ENCODE measurements at regions not wholly inside any gene's neighbourhood (a gene's known extent, or its start where the extent isn't known, plus 50 kb on each side); places are given as distances from the start of the nearest gene placed in this dataset.

DNA sequence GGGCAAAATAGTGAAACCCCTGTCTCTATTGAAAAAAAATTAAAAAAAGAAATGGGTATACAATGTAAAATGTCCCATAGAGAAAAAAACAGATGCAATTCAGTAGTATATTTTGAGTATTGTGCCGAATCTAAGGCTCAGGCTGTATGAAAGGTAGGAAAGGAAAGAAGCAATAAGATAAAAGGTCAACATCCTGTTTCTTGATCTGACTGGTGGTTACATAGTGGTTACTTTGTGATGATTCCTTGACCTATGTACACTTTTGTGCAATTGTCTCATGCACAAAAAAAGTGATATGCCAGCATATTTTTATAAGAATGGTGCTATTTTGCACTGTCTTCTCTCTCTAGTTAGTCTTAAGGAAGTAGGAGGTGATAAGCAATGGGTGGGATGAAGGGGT, 1333.7 kb upstream of the TMEFF2 start:
- Histone ChIP-seq H3K27ac (ENCODE audit: low read depth, low read length) (no peak overlapping the region), H3K36me3 (ENCODE audit: control insufficient read depth, insufficient read depth, low read length) (no peaks in the 10 kb centered on the region), H3K9ac (ENCODE audit: low read length) (no peak overlapping the region), H3K9me3 (ENCODE audit: control insufficient read depth, insufficient read depth, low read depth, low read length) (no peaks in the 10 kb centered on the region), H3K4me3 (ENCODE audit: low read depth, low read length) (no peak overlapping the region), H3K4me1 (ENCODE audit: control insufficient read depth, insufficient read depth, low read length) (peaks cover 9% of the 10 kb centered on the region; the same call in 1 of the 2 replicates), H3K27me3 (ENCODE audit: control insufficient read depth, insufficient read depth, low read length) (no peaks in the 10 kb centered on the region)

DNA sequence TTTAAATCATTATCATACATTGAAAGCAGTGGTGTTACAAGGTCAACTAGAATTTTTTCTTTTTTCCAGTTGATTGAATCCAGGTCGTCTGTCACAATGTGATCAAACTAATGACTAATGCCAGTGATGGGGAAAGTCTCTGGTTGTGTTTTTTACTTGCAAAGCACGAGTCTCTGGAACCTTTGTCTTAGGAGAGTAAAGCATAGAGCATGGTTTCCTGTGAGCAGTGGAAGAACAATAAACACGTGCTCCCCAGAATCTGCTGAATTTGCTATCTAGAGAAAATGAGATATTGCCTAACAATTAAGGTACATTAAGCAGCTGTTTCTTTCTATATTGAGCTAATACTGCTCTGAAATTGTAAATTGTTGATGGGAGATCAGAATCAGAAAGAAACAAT, 1332.4 kb upstream of the TMEFF2 start:
- Histone ChIP-seq H3K27me3 (ENCODE audit: control insufficient read depth, insufficient read depth, low read length) (no peaks in the 10 kb centered on the region), H3K27ac (ENCODE audit: low read depth, low read length) (no peak overlapping the region), H3K4me3 (ENCODE audit: low read depth, low read length) (no peak overlapping the region), H3K9ac (ENCODE audit: low read length) (no peak overlapping the region), H3K36me3 (ENCODE audit: control insufficient read depth, insufficient read depth, low read length) (no peaks in the 10 kb centered on the region), H3K4me1 (ENCODE audit: control insufficient read depth, insufficient read depth, low read length) (peaks cover 9% of the 10 kb centered on the region; the same call in 1 of the 2 replicates), H3K9me3 (ENCODE audit: control insufficient read depth, insufficient read depth, low read depth, low read length) (no peaks in the 10 kb centered on the region)

DNA sequence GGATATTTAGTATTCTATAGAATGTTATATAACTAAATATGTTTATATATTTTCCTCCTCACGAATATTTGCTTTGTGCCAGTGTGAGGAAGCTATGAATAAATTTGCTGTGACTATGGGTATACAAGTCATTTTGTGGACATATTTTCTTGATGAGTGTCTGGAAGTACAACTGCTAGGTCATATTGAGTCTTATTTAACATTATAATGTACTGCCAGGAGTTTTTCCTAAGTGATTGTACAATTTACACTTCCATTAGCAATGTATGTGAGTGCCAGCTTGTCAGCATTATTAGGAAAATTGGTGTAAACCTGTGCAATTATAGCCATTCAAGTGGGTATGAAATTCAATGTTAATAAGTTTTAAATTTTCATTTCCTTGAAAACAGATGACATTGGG, 1328.9 kb upstream of the TMEFF2 start:
- Histone ChIP-seq H3K9ac (ENCODE audit: low read length) (no peak overlapping the region), H3K36me3 (ENCODE audit: control insufficient read depth, insufficient read depth, low read length) (no peaks in the 10 kb centered on the region), H3K27me3 (ENCODE audit: control insufficient read depth, insufficient read depth, low read length) (no peaks in the 10 kb centered on the region), H3K27ac (ENCODE audit: low read depth, low read length) (no peak overlapping the region), H3K4me1 (ENCODE audit: control insufficient read depth, insufficient read depth, low read length) (peaks cover 13% of the 10 kb centered on the region; the same call in 1 of the 2 replicates), H3K9me3 (ENCODE audit: control insufficient read depth, insufficient read depth, low read depth, low read length) (no peaks in the 10 kb centered on the region), H3K4me3 (ENCODE audit: low read depth, low read length) (no peak overlapping the region)

DNA sequence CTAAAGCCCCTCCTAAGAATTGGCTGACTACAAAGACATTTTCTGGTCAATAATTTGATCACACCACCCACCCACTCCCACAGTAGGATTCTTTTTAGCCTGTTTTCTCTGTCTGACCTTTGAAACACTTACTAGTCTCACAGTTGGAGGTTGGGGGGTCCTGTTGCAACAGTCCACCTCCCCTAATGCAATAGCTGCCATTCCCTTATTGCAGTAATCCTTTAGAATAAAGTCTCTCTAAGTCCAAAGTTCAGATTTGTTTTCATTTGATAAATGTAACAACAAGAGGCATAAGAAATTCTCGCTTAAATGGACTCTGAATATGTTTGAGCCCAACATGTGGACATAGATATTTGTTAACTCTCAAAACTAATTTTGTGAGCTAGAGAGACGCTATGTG, 1326.8 kb upstream of the TMEFF2 start:
- H3K27me3 ChIP-seq (ENCODE audit: control insufficient read depth, insufficient read depth, low read length) = no peaks in the 10 kb centered on the region
- peaks cover 6% of the 10 kb centered on the region; the same call in 1 of the 2 replicates for H3K4me1 ChIP-seq (ENCODE audit: control insufficient read depth, insufficient read depth, low read length)
- H3K9ac ChIP-seq (ENCODE audit: low read length) = no peak overlapping the region
- H3K4me3 ChIP-seq (ENCODE audit: low read depth, low read length) = no peak overlapping the region
- no peaks in the 10 kb centered on the region for H3K36me3 ChIP-seq (ENCODE audit: control insufficient read depth, insufficient read depth, low read length)
- no peaks in the 10 kb centered on the region; the same call in 1 of the 2 replicates for H3K9me3 ChIP-seq (ENCODE audit: control insufficient read depth, insufficient read depth, low read depth, low read length)
- H3K27ac ChIP-seq (ENCODE audit: low read depth, low read length) = no peak overlapping the region

DNA sequence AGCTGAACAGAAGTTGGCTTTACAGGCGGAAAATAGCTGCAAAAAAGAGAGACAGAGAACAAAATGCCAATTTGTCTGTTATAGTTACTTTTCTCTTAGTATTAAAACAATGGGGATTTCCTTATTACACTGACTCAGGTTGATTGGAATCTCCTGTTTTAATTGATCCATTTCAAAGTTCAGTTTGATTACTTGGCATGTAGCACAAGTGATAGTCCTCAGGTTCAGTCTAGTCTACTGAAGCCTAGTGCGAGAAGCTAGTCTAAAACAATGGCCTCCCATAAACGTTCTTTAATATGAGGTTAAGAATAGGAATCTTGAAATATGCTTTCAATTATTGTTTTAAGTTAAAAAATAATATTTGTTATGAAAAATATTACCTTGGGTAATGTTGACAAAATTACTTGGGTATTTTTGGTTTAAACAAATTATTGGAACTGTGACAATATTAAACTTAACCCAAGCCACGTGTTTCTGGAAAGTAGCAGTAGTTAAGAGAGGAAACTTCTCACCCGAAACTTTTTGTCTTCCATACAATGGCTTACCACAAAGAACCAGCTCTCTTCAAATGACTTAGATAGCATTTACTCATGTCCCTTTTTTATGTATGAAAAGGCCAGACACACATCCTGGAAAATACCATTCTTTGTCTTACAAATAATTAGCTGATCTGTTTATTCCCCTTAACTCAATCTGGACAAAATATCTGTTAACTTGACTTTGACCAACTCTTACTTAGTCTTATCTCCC, 1326.2 kb upstream of the TMEFF2 start:
- H3K4me1 ChIP-seq (ENCODE audit: control insufficient read depth, insufficient read depth, low read length) = peaks cover 6% of the 10 kb centered on the region; the same call in 1 of the 2 replicates
- no peaks in the 10 kb centered on the region for H3K27me3 ChIP-seq (ENCODE audit: control insufficient read depth, insufficient read depth, low read length)
- H3K27ac ChIP-seq (ENCODE audit: low read depth, low read length) = no peak overlapping the region
- no peak overlapping the region for H3K4me3 ChIP-seq (ENCODE audit: low read depth, low read length)
- H3K9me3 ChIP-seq (ENCODE audit: control insufficient read depth, insufficient read depth, low read depth, low read length) = no peaks in the 10 kb centered on the region; the same call in 1 of the 2 replicates
- no peak overlapping the region for H3K9ac ChIP-seq (ENCODE audit: low read length)
- H3K36me3 ChIP-seq (ENCODE audit: control insufficient read depth, insufficient read depth, low read length) = no peaks in the 10 kb centered on the region

DNA sequence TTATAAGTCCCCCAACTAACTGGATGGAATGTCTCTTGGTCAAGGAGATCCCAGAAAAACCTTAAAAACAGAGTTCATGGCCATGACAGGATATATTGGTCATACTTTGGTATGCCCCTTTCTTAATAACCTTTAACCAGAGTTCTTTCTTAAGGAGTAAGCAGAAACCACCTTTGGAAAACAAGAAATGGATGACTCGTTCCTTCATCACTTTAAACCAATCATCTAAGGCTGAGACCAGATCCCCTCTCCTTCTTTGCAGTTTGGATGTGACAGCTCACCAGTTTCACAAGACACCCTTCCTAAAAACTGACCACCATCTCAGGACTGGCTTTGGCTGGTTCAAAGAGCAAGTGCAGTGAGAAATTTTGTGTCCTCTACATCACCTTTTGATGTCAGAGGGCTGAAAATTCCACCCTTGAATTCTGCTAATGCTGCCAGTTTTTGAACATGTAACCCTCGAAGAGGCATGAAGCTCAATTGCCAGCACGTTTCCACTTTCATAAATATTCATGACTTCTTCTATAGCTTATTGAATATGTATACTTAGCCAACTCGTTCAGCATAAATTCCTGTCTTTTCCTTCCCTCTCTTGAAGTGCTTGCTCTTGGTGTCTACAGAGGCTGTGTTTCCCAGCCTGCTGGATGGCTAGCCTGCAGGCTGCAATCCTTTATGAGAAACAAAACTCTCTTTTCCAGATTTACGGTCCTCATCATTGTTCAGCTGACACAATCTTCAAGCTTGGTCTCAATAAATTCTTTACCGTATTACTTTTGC, 1323.5 kb upstream of the TMEFF2 start:
- Histone ChIP-seq H3K9me3 (ENCODE audit: control insufficient read depth, insufficient read depth, low read depth, low read length) (no peaks in the 10 kb centered on the region; the same call in 1 of the 2 replicates), H3K4me3 (ENCODE audit: low read depth, low read length) (no peak overlapping the region), H3K36me3 (ENCODE audit: control insufficient read depth, insufficient read depth, low read length) (no peaks in the 10 kb centered on the region), H3K4me1 (ENCODE audit: control insufficient read depth, insufficient read depth, low read length) (peaks cover 3% of the 10 kb centered on the region; the same call in 1 of the 2 replicates), H3K27ac (ENCODE audit: low read depth, low read length) (no peak overlapping the region), H3K27me3 (ENCODE audit: control insufficient read depth, insufficient read depth, low read length) (no peaks in the 10 kb centered on the region), H3K9ac (ENCODE audit: low read length) (no peak overlapping the region)

DNA sequence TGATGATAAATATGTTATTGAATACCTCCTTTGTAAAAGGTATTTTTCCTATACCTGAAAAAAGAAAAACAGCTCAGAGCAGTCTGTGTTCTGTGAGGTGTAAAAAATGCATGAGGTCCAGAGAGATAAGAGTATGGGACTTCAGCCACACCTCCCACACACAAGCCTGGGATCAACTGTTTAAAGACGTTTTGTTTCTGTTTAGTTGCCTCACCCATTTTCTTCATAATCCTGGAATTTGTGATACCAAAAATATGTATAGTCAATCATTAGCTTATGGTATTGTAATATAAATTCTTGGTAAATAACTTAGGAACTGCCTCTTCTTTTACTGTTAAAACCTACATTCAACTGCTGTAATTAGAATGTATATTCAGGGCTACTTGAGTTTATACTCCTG, 1322.9 kb upstream of the TMEFF2 start:
- no peak overlapping the region for H3K4me3 ChIP-seq (ENCODE audit: low read depth, low read length)
- peaks cover 3% of the 10 kb centered on the region; the same call in 1 of the 2 replicates for H3K4me1 ChIP-seq (ENCODE audit: control insufficient read depth, insufficient read depth, low read length)
- H3K27me3 ChIP-seq (ENCODE audit: control insufficient read depth, insufficient read depth, low read length) = no peaks in the 10 kb centered on the region
- no peaks in the 10 kb centered on the region for H3K36me3 ChIP-seq (ENCODE audit: control insufficient read depth, insufficient read depth, low read length)
- no peak overlapping the region for H3K27ac ChIP-seq (ENCODE audit: low read depth, low read length)
- H3K9me3 ChIP-seq (ENCODE audit: control insufficient read depth, insufficient read depth, low read depth, low read length) = no peaks in the 10 kb centered on the region; the same call in 1 of the 2 replicates
- no peak overlapping the region for H3K9ac ChIP-seq (ENCODE audit: low read length)

DNA sequence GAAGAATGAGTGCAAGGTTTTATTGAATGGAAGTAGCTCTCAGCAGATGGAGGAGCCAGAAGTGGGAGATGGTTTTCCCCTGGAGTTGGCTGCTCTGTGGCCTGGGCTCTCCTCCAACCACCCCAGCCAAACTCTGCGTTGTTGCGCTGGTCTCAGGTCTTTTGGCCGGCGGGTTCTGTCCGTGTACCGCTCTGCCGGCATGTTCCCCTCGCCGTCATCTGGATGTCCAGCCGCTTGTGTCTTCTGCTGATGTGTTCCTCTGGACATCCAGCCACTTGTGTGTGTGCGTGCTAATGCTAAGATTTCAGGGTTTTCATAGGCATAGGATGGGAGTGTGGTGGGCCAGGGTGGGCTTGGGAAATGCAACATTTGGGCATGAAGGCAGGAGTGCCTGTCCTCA, 1311.3 kb upstream of the TMEFF2 start:
- Histone ChIP-seq H3K4me3 (ENCODE audit: low read depth, low read length) (no peak overlapping the region), H3K9ac (ENCODE audit: low read length) (no peak overlapping the region)

DNA sequence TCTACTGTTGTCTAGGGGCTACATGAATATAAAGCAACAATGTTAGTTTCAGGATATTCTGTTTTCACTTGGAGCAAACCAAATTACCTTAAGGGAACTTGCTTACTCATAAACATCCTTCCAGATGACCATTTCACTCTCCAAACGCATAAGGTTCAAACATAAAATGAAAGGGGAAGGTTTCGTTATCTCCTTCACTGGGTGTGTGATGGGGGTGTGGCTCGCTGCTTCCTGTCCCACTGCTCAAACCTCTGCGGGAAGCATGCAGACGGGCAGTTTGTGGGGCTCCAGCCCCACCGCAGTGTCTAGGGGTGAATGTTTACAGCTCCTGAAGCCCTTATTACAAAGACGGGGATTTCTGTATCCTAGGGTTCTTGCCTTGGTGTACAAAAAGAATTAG, 1310.9 kb upstream of the TMEFF2 start:
- H3K27me3 ChIP-seq (ENCODE audit: control insufficient read depth, insufficient read depth, low read length) = no peaks in the 10 kb centered on the region
- no peaks in the 10 kb centered on the region for H3K36me3 ChIP-seq (ENCODE audit: control insufficient read depth, insufficient read depth, low read length)
- H3K27ac ChIP-seq (ENCODE audit: low read depth, low read length) = no peak overlapping the region
- H3K4me1 ChIP-seq (ENCODE audit: control insufficient read depth, insufficient read depth, low read length) = peaks cover 18% of the 10 kb centered on the region; the same call in 1 of the 2 replicates
- H3K9ac ChIP-seq (ENCODE audit: low read length) = no peak overlapping the region
- H3K9me3 ChIP-seq (ENCODE audit: control insufficient read depth, insufficient read depth, low read depth, low read length) = no peaks in the 10 kb centered on the region
- no peak overlapping the region for H3K4me3 ChIP-seq (ENCODE audit: low read depth, low read length)

More for the DNA sequence above, 1311.3 kb upstream of the TMEFF2 start:
- peaks cover 18% of the 10 kb centered on the region; the same call in 1 of the 2 replicates for H3K4me1 ChIP-seq (ENCODE audit: control insufficient read depth, insufficient read depth, low read length)
- no peaks in the 10 kb centered on the region for H3K9me3 ChIP-seq (ENCODE audit: control insufficient read depth, insufficient read depth, low read depth, low read length)
- H3K36me3 ChIP-seq (ENCODE audit: control insufficient read depth, insufficient read depth, low read length) = no peaks in the 10 kb centered on the region
- H3K27me3 ChIP-seq (ENCODE audit: control insufficient read depth, insufficient read depth, low read length) = no peaks in the 10 kb centered on the region
- H3K27ac ChIP-seq (ENCODE audit: low read depth, low read length) = no peak overlapping the region

DNA sequence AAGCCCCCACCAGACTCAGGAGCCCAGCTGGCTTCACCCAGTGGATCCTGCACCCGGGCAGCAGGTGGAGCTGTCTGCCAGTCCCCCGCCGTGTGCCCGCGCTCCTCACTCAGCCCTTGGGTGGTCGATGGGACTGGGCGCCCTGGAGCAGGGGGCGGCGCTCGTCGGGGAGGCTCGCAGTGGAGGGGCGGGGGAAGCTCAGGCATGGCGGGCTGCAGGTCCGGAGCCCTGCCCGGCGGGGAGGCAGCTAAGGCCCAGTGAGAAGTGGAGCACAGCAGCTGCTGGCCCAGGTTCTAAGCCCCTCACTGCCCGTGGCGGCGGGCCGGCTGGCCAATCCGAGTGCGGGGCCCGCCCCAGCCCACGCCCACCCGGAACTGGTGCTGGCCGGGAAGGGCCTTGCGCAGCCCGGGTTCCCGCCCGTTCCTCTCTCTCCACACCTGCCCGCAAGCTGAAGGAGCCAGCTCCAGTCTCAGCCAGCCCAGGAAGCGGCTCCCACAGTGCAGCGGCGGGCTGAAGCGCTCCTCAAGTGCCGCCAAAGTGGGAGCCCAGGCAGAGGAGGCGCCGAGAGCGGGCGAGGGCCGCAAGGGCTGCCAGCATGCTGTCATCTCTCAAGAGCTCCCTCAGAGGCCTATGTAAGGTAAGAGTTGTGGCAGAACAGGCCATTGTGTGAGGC, 1307.8 kb upstream of the TMEFF2 start:
- H3K36me3 ChIP-seq (ENCODE audit: control insufficient read depth, insufficient read depth, low read length) = no peaks in the 10 kb centered on the region
- no peak overlapping the region for H3K27ac ChIP-seq (ENCODE audit: low read depth, low read length)
- no peaks in the 10 kb centered on the region for H3K27me3 ChIP-seq (ENCODE audit: control insufficient read depth, insufficient read depth, low read length)
- H3K9ac ChIP-seq (ENCODE audit: low read length) = peak overlapping the region; percentile 61
- peak overlapping the region; percentile 68 for H3K4me3 ChIP-seq (ENCODE audit: low read depth, low read length)
- no peaks in the 10 kb centered on the region for H3K9me3 ChIP-seq (ENCODE audit: control insufficient read depth, insufficient read depth, low read depth, low read length)
- peaks cover 18% of the 10 kb centered on the region; the same call in 1 of the 2 replicates for H3K4me1 ChIP-seq (ENCODE audit: control insufficient read depth, insufficient read depth, low read length)
